Left lung (tissue), 4 donors: ENCODE measurements at regions not wholly inside any gene's neighbourhood (a gene's known extent, or its start where the extent isn't known, plus 50 kb on each side); places are given as distances from the start of the nearest gene placed in this dataset.
A peak's percentile ranks its signal among the peaks of the same experiment; 100 is the strongest.

ENCODE experiments used
- ATAC-seq: fragments of 200-7000 bp; cut with Tn5 transposase; one replicate; pipeline ENCODE4 v1.9.1; 2020; ENCODE audit warnings: moderate library complexity
- DNase-seq, 4 donors: peaks; one replicate each; pipeline ENCODE4 v3.0.0-alpha.2; 2013 to 2020
- H3K27ac ChIP-seq, 2 donors: fragments of 200-600 bp; sonication (generic) in 1 of 2; one replicate each; pipeline versions ENCODE4 v1.5.0 to v1.8.0; 2020 to 2021
- H3K27me3 ChIP-seq, 2 donors: fragments of 200-600 bp; sonication (generic) in 1 of 2; one replicate each; pipeline versions ENCODE4 v1.5.0 to v1.8.0; 2020 to 2021
- H3K36me3 ChIP-seq, 2 donors: fragments of 200-600 bp; sonication (generic) in 1 of 2; one replicate each; pipeline versions ENCODE4 v1.5.0 to v1.8.0; 2020 to 2021
- H3K4me1 ChIP-seq, 2 donors: fragments of 200-600 bp; one replicate each; pipeline ENCODE4 v1.8.0; 2021
- H3K4me3 ChIP-seq, 2 donors: fragments of 200-600 bp; sonication (generic) in 1 of 2; one replicate each; pipeline versions ENCODE4 v1.5.0 to v1.8.0; 2020 to 2021; ENCODE audit warnings: mild to moderate bottlenecking in 1 of 2
- H3K9me3 ChIP-seq, 2 donors: fragments of 200-600 bp; sonication (generic) in 1 of 2; one replicate each; pipeline versions ENCODE4 v1.5.0 to v1.8.0; 2020 to 2021
- CTCF ChIP-seq, 2 donors: fragments of 200-600 bp; sonication (generic) in 1 of 2; IDR thresholded peaks; one replicate each; pipeline versions ENCODE4 v1.5.0 to v1.8.0; 2021; ENCODE audit warnings: antibody characterized with exemption in 2 of 2
- intact Hi-C, 2 donors: fragments of 100-400 bp; cut with DNase I; formaldehyde crosslinking; loops; one replicate each; pipeline versions ENCODE4 v1.11.2 to v1.14.2; 2022
- donor health status: DM: no; HTN: yes; CAD: no.
- donor health status: DM: no; HTN: no; CAD: no.

DNA sequence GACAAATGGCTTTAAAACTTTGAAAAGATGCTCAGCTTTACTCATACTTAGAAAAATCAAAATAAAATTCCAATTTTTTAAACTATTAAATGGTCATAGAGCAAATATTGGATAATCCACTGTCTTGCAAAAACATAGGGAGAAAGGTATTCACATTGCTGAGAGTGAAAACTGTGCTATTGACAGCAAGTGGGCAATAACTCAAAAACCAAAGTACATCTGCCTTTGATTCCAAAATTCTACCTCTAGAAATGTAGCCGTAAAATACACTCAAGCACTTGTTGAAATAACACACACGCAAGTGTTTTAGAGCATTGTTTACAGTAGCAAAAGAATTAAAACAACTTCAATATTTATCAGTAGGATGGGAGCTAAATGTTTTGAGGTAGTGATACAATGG, 210.6 kb upstream of the HS3ST3A1 start:
- H3K27me3 ChIP-seq = no peaks in the 10 kb centered on the region
- H3K36me3 ChIP-seq = no peaks in the 10 kb centered on the region
- ATAC-seq (no peak), DNase-seq (no peak)
- no peaks in the 10 kb centered on the region for H3K4me1 ChIP-seq
- no peak overlapping the region for H3K4me3 ChIP-seq
- TF ChIP-seq CTCF (IDR thresholded peaks at IDR 0.05) = no peak
- no peak overlapping the region for H3K27ac ChIP-seq
- peaks cover 0 to 2% of the 10 kb centered on the region in 2 donors for H3K9me3 ChIP-seq
- intact Hi-C loops = no loop called here

DNA sequence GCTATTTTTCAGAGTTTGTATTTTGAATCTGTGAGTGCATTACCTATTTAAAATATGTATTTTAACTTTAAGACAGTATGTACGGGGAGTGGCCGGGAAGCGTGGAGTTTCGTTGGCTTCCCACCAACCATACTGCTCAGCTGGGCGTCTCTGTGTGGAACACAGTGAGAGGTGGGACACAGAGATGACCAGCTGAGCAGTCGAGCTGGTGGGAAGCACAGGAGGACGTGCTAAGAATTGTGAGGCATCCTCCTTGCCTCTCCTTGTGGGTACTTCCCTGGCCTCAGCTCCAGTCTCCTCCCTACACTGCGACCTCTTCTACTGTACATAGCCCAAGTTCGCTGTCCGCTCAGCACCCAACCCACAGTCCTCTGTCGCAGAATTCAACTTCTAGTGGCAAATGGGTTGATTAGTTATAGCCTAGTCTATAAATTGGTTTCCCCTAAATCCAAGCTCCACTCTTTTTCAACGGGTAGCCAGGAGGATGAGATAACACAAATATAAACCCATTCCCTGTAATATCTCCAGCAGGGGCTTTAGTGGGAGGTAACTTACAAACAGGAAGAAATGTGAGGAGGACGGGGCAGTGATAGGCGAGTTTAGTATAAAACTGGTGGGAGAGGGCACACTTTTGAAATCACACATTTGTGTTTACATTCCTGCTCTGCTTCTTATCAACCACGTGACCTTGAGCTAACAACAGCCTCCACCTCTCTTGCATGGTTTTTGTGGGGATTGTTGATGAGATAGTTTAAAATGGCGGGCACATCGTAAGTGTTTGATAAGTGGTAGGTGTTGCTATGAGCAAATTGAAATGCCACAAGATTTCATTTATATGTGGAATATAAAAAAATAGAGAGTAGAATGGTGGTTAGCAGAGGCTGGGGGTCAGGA, 211.9 kb upstream of the HS3ST3A1 start:
- Histone ChIP-seq H3K36me3 (no peaks in the 10 kb centered on the region), H3K4me1 (no peaks in the 10 kb centered on the region), H3K9me3 (peaks cover 0 to 2% of the 10 kb centered on the region in 2 donors), H3K27ac (no peak overlapping the region), H3K27me3 (no peaks in the 10 kb centered on the region), H3K4me3 (no peak overlapping the region)
- intact Hi-C loops = no loop called here
- ATAC-seq (peak; percentile 33), DNase-seq (no peak)
- no peak for TF ChIP-seq CTCF (IDR thresholded peaks at IDR 0.05)

- H3K36me3 ChIP-seq = no peaks in the 10 kb centered on the region
- TF ChIP-seq CTCF (IDR thresholded peaks at IDR 0.05) = no peak
- no peak overlapping the region for H3K4me3 ChIP-seq
- peaks cover 0 to 7% of the 10 kb centered on the region in 2 donors for H3K9me3 ChIP-seq
- H3K27ac ChIP-seq = no peak overlapping the region
- intact Hi-C loops = no loop called here
- ATAC-seq (no peak), DNase-seq (no peak)
- no peaks in the 10 kb centered on the region for H3K4me1 ChIP-seq
- H3K27me3 ChIP-seq = no peaks in the 10 kb centered on the region
Observed at GRCh38 chr17:13822700-13823099, 221.0 kb upstream of the HS3ST3A1 start.

GRCh38 chr17:13825526-13826040, 223.9 kb upstream of the HS3ST3A1 start:
- ATAC-seq = no peak

More at GRCh38 chr17:13825526-13826040, 223.9 kb upstream of the HS3ST3A1 start:
- intact Hi-C loops = no loop called here
- no peaks in the 10 kb centered on the region for H3K36me3 ChIP-seq
- TF ChIP-seq CTCF (IDR thresholded peaks at IDR 0.05) = no peak
- no peaks in the 10 kb centered on the region for H3K27me3 ChIP-seq
- no peaks in the 10 kb centered on the region for H3K4me1 ChIP-seq
- peaks cover 0 to 4% of the 10 kb centered on the region in 2 donors for H3K9me3 ChIP-seq
- no peak overlapping the region for H3K4me3 ChIP-seq
- no peak for DNase-seq
- H3K27ac ChIP-seq = no peak overlapping the region
